Endothelial cell of umbilical vein (primary cell): ENCODE measurements at regions not wholly inside any gene's neighbourhood (a gene's known extent, or its start where the extent isn't known, plus 50 kb on each side); places are given as distances from the start of the nearest gene placed in this dataset.

ENCODE experiments used
- BruUV-seq: library from RNA; stranded (reverse); fragments of 400-500 nt; replicated peaks from 2 replicates; lab custom pipeline; 2021; lab: Mats Ljungman, UMichigan
- CTCF ChIA-PET: fragments of 300-600, 350-600 bp; sonication (Branson Sonifier 250); formaldehyde crosslinking; loops from one replicate; lab custom pipeline; 2021; ENCODE audit warnings: antibody characterized with exemption, inconsistent platforms; lab: Charles Lee
- POLR2A ChIA-PET: fragments of 300-600, 350-600 bp; sonication (Branson Sonifier 250); formaldehyde crosslinking; loops from one replicate; lab custom pipeline; 2021; ENCODE audit warnings: antibody characterized with exemption, inconsistent platforms; lab: Charles Lee
- DNase-seq: peaks from one replicate; pipeline ENCODE4 v3.0.0-alpha.2; 2011; ENCODE audit warnings: low read depth, low spot score
- FAIRE-seq: peaks from 2 replicates; lab custom pipeline; 2011; peaks lifted over from hg19 to GRCh38; lab: Jason Lieb, UNC
- H2AFZ ChIP-seq: 2 replicates; pipeline ENCODE4 v1.6.0; 2012; ENCODE audit warnings: low read depth, low read length, control low read depth, inconsistent platforms
- H3K27ac ChIP-seq: 2 replicates; pipeline ENCODE4 v1.5.1; 2011; ENCODE audit warnings: low read depth, mild to moderate bottlenecking, control low read depth, low read length, moderate library complexity; ENCODE audit not compliant: insufficient read depth
- H3K27me3 ChIP-seq, 2 experiments: 2 replicates each; pipeline versions ENCODE4 v1.6.0 to v1.6.1; 2011; ENCODE audit warnings: low read length in 2 of 2, mixed read lengths in 1 of 2; ENCODE audit not compliant: control insufficient read depth in 2 of 2, insufficient read depth in 2 of 2
- H3K36me3 ChIP-seq, 2 experiments: 2 replicates in 1 of 2; 3 replicates in 1 of 2; pipeline ENCODE4 v1.5.1; 2011; ENCODE audit warnings: low read length in 2 of 2, mild to moderate bottlenecking in 1 of 2, moderate library complexity in 1 of 2; ENCODE audit not compliant: control insufficient read depth in 2 of 2, insufficient read depth in 2 of 2; ENCODE audit errors: extremely low read depth in 1 of 2
- H3K4me1 ChIP-seq: 3 replicates; pipeline ENCODE4 v1.5.1; 2011; ENCODE audit warnings: mild to moderate bottlenecking, low read length; ENCODE audit not compliant: control insufficient read depth, insufficient read depth; ENCODE audit errors: extremely low read depth
- H3K4me2 ChIP-seq: 2 replicates; pipeline ENCODE4 v1.6.1; 2011; ENCODE audit warnings: low read length, control low read depth, mixed read lengths; ENCODE audit not compliant: insufficient read depth
- H3K4me3 ChIP-seq, 3 experiments: fragments of 200-600 bp in 1 of 3; sonication (generic), shearing (Covaris generic) in 1 of 3; replicated peaks in 1 of 3; 2 replicates each; pipeline ENCODE4 v1.5.1; 2011 to 2016; ENCODE audit warnings: control low read depth in 3 of 3, low read length in 3 of 3, mild to moderate bottlenecking in 2 of 3, inconsistent platforms in 1 of 3, low read depth in 1 of 3, moderate library complexity in 1 of 3; ENCODE audit not compliant: insufficient read depth in 1 of 3
- H3K79me2 ChIP-seq: 2 replicates; pipeline ENCODE4 v1.6.0; 2012; ENCODE audit warnings: low read length, inconsistent platforms; ENCODE audit not compliant: control insufficient read depth, insufficient read depth
- H3K9ac ChIP-seq: replicated peaks from 2 replicates; pipeline ENCODE3; 2011; ENCODE audit warnings: low read length, control low read depth; ENCODE audit not compliant: insufficient read depth; ENCODE audit errors: extremely low read depth
- H3K9me1 ChIP-seq: replicated peaks from 3 replicates; pipeline ENCODE4 v1.6.0; 2011; ENCODE audit warnings: mild to moderate bottlenecking, low read length; ENCODE audit not compliant: control insufficient read depth, insufficient read depth; ENCODE audit errors: extremely low read depth
- H3K9me3 ChIP-seq: replicated peaks from 2 replicates; pipeline ENCODE4 v1.5.1; 2012; ENCODE audit warnings: low read length, inconsistent platforms; ENCODE audit not compliant: control insufficient read depth, insufficient read depth
- H4K20me1 ChIP-seq: replicated peaks from 2 replicates; pipeline ENCODE3; 2011; ENCODE audit warnings: mild to moderate bottlenecking, low read length; ENCODE audit not compliant: control insufficient read depth, insufficient read depth; ENCODE audit errors: extremely low read depth
- CTCF ChIP-seq, 2 donors: IDR thresholded peaks; 1 replicate in 1 of 2; 2 replicates in 1 of 2; pipeline ENCODE4 v1.5.1; 2011; ENCODE audit warnings: low read length in 2 of 2, mild to moderate bottlenecking in 2 of 2, moderate library complexity in 2 of 2, control low read depth in 1 of 2, inconsistent platforms in 1 of 2, low read depth in 1 of 2; ENCODE audit not compliant: insufficient read depth in 1 of 2; ENCODE audit errors: extremely low read depth in 1 of 2
- EZH2 ChIP-seq: IDR thresholded peaks from 2 replicates; pipeline ENCODE4 v1.6.1; 2012; ENCODE audit warnings: borderline replicate concordance, low read depth, mild to moderate bottlenecking, moderate library complexity, low read length, inconsistent platforms; ENCODE audit not compliant: severe bottlenecking
- FOS ChIP-seq: IDR thresholded peaks from 2 replicates; pipeline ENCODE4 v1.6.1; 2011; ENCODE audit warnings: mild to moderate bottlenecking, low read length, moderate library complexity, borderline replicate concordance; ENCODE audit not compliant: insufficient read depth
- GATA2 ChIP-seq: IDR thresholded peaks from 2 replicates; pipeline ENCODE4 v1.7.0; 2011; ENCODE audit warnings: low read depth, mild to moderate bottlenecking, moderate library complexity, mixed read lengths, low read length; ENCODE audit not compliant: insufficient read length, insufficient read depth
- JUN ChIP-seq: IDR thresholded peaks from 2 replicates; pipeline ENCODE4 v1.6.1; 2011; ENCODE audit warnings: borderline replicate concordance, low read depth; ENCODE audit not compliant: insufficient read length, insufficient read depth
- MAX ChIP-seq: IDR thresholded peaks from 2 replicates; pipeline ENCODE4 v1.6.1; 2011; ENCODE audit not compliant: insufficient read depth, insufficient read length
- MYC ChIP-seq: IDR thresholded peaks from one replicate; pipeline ENCODE4 v1.6.1; 2011; ENCODE audit warnings: mild to moderate bottlenecking, low read depth, low read length
- POLR2A ChIP-seq: IDR thresholded peaks from 2 replicates; pipeline ENCODE4 v1.6.1; 2012; ENCODE audit warnings: low read depth, mild to moderate bottlenecking, control low read depth, low read length
- POLR2AphosphoS5 ChIP-seq: IDR thresholded peaks from 2 replicates; pipeline ENCODE4 v1.6.1; 2012; ENCODE audit warnings: low read depth, mild to moderate bottlenecking, control low read depth, low read length, moderate library complexity; ENCODE audit not compliant: insufficient read depth
- dilution Hi-C: fragments of 300-500 bp; cut with MboI; formaldehyde crosslinking; loops from one replicate; pipeline ENCODE4 v1.15.0; 2019; ENCODE audit warnings: low sequenced_read_pairs; ENCODE audit not compliant: extremely low pct_ligation_motif_present
- intact Hi-C: fragments of 100-400 bp; cut with micrococcal nuclease; formaldehyde crosslinking; loops from one replicate; pipeline ENCODE4 v1.10.0; 2022

- Histone ChIP-seq H3K9me3 (no peaks in the 10 kb centered on the region), H3K36me3 (no peaks in the 10 kb centered on the region), H4K20me1 (no peaks in the 10 kb centered on the region), H3K9ac (no peak overlapping the region), H3K4me1 (no peaks in the 10 kb centered on the region), H3K9me1 (no peaks in the 10 kb centered on the region), H3K4me3 (no peak overlapping the region), H3K4me2 (no peak overlapping the region), H2AFZ (no peak overlapping the region), H3K79me2 (no peaks in the 10 kb centered on the region), H3K27me3 (peaks cover 0 to 2% of the 10 kb centered on the region in 2 experiments), H3K27ac (no peak overlapping the region)
- dilution Hi-C loops: no loop called here
- no peak for DNase-seq
- intact Hi-C loops: no loop called here
- ChIA-PET POLR2A (no interaction called here), CTCF (no interaction called here)
- TF ChIP-seq FOS (no peak), GATA2 (no peak), POLR2AphosphoS5 (no peak)
- FAIRE-seq: no peak
- BruUV-seq: no TSS peak
Observed at GRCh38 chr4:54155936-54156335, 56.0 kb downstream of the GSX2 start.

GRCh38 chr4:54157606-54158005 is 57.6 kb downstream of the GSX2 start:
- no peak for TF ChIP-seq CTCF (IDR thresholded peaks at IDR 0.05; ENCODE audit: extremely low read depth in 1 of 2, insufficient read depth in 1 of 2, low read depth in 1 of 2, low read length in 2 of 2)
- TF ChIP-seq MAX: no peak
- no peak for TF ChIP-seq POLR2A
- TF ChIP-seq MYC: no peak
- TF ChIP-seq JUN: no peak
- TF ChIP-seq GATA2: no peak
- no peak for TF ChIP-seq EZH2
- TF ChIP-seq POLR2AphosphoS5: no peak
- TF ChIP-seq FOS: no peak

More at GRCh38 chr4:54157606-54158005, 57.6 kb downstream of the GSX2 start:
- no peak overlapping the region for H3K9ac ChIP-seq
- H3K4me3 ChIP-seq: no peak overlapping the region
- H3K36me3 ChIP-seq: no peaks in the 10 kb centered on the region
- no peaks in the 10 kb centered on the region for H4K20me1 ChIP-seq
- intact Hi-C loops: no loop called here
- no peaks in the 10 kb centered on the region for H3K79me2 ChIP-seq
- H3K9me3 ChIP-seq: no peaks in the 10 kb centered on the region
- ChIA-PET CTCF (no interaction called here), POLR2A (no interaction called here)
- BruUV-seq: no TSS peak
- H3K27me3 ChIP-seq: no peaks in the 10 kb centered on the region
- H2AFZ ChIP-seq: no peak overlapping the region
- H3K4me2 ChIP-seq: no peak overlapping the region
- dilution Hi-C loops: no loop called here
- no peaks in the 10 kb centered on the region for H3K4me1 ChIP-seq
- H3K27ac ChIP-seq: no peak overlapping the region
- DNase-seq (no peak), FAIRE-seq (no peak)
- no peaks in the 10 kb centered on the region for H3K9me1 ChIP-seq
